ENCODE measurements at regions not wholly inside any gene's neighbourhood (a gene's known extent, or its start where the extent isn't known, plus 50 kb on each side); places are given as distances from the start of the nearest gene placed in this dataset.
"Not testable (repeated sequence)": the region's sequence is repeated elsewhere in the genome, so short reads cannot be mapped to it uniquely, and the experiment has no call there.

DNA sequence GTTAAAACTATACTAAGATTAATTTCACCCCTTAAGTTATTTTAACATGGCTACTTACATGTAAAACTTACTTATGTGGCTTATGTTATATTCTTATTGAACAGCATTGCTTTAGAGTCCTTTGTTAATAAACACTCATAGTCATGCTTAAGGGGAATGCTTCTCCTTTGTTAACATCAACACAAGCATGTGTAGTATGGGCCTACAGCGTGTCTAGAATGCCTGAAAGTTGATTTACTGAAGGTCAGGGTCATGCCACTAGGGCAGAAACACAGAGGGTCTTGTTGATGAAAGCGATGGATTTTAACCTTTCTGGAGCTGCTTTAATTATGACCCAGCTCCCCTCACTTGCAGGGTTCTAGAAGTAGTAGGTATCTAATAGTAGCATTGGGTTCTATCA is 159.8 kb upstream of the DLX2 start:
- no peaks in the 10 kb centered on the region for H4K20me1 ChIP-seq (ENCODE audit: control insufficient read depth, insufficient read depth, low read depth, low read length)

GRCh38 chr2:172264820-172265219 is 162.1 kb upstream of the DLX2 start:
- not testable (repeated sequence) for H3K4me2 ChIP-seq (ENCODE audit: low read length); H3K36me3 ChIP-seq (ENCODE audit: control insufficient read depth, low read length); H3K27me3 ChIP-seq (ENCODE audit: control insufficient read depth, low read length); H3K79me2 ChIP-seq (ENCODE audit: control insufficient read depth, low read length); H3K4me3 ChIP-seq (ENCODE audit: low read length); H3K27ac ChIP-seq (ENCODE audit: low read depth, low read length); H4K20me1 ChIP-seq (ENCODE audit: control insufficient read depth, insufficient read depth, low read depth, low read length); H3K9me2 ChIP-seq (replicated peaks; ENCODE audit: control insufficient read depth, low read length); H3F3A ChIP-seq (ENCODE audit: control insufficient read depth, insufficient read depth); H3K9me3 ChIP-seq (ENCODE audit: control insufficient read depth, insufficient read depth, low read length); H3K4me1 ChIP-seq (ENCODE audit: control insufficient read depth, low read length)

More for the DNA sequence above, 159.8 kb upstream of the DLX2 start:
- H3K27ac ChIP-seq (ENCODE audit: low read depth, low read length): no peak overlapping the region
- no peak for TF ChIP-seq CTCF (IDR thresholded peaks at IDR 0.05; ENCODE audit: low read depth, low read length, poor library complexity, severe bottlenecking)
- no peak for TF ChIP-seq EZH2phosphoT487 (IDR thresholded peaks at IDR 0.05; ENCODE audit: borderline replicate concordance, low read length)
- H3K27me3 ChIP-seq (ENCODE audit: control insufficient read depth, low read length): 0 out of 2 replicates have a peak, but pooled peaks cover 7% of the 10 kb centered on the region
- H3K9me2 ChIP-seq (replicated peaks; ENCODE audit: control insufficient read depth, low read length): no peaks in the 10 kb centered on the region
- no peaks in the 10 kb centered on the region for H3K9me3 ChIP-seq (ENCODE audit: control insufficient read depth, insufficient read depth, low read length)
- H3F3A ChIP-seq (ENCODE audit: control insufficient read depth, insufficient read depth): no peaks in the 10 kb centered on the region
- no peaks in the 10 kb centered on the region for H3K79me2 ChIP-seq (ENCODE audit: control insufficient read depth, low read length)
- H3K36me3 ChIP-seq (ENCODE audit: control insufficient read depth, low read length): no peaks in the 10 kb centered on the region
- H3K4me1 ChIP-seq (ENCODE audit: control insufficient read depth, low read length): no peaks in the 10 kb centered on the region
- H3K4me2 ChIP-seq (ENCODE audit: low read length): no peak overlapping the region
- H3K4me3 ChIP-seq (ENCODE audit: low read length): no peak overlapping the region

DNA sequence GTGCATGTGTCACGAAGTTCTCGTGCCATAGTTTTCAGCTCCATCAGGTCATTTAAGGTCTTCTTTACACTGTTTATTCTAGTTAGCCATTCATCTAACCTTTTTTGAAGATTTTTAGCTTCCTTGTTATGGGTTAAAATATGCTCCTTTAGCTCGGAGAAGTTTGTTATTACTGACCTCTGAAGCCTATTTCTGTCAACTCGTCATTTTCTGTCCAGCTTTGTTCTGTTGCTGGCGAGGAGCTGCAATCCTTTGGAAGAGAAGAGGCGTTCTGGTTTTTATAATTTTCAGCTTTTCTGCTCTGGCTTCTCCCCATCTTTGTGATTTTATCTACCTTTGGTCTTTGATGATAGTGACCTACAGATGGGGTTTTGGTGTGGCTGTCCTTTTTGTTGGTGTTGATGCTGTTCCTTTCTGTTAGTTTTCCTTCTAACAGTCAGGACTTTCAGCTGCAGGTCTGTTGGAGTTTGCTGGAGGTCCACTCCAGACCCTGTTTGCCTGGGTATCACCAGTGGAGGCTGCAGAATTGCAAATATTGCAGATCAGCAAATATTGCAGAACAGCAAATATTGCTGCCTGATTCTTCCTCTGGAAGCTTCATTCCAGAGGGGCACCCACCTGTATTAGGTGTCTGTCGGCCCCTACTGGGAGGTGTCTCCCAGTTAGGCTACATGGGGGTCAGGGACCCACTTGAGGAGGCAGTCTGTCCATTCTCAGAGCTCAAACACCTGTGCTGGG is 157.7 kb upstream of the ITGA6 start:
- H3K4me2 ChIP-seq (ENCODE audit: low read length); H3K9me3 ChIP-seq (ENCODE audit: control insufficient read depth, insufficient read depth, low read length); H3F3A ChIP-seq (ENCODE audit: control insufficient read depth, insufficient read depth); H4K20me1 ChIP-seq (ENCODE audit: control insufficient read depth, insufficient read depth, low read depth, low read length); H3K79me2 ChIP-seq (ENCODE audit: control insufficient read depth, low read length); H3K4me3 ChIP-seq (ENCODE audit: low read length); H3K36me3 ChIP-seq (ENCODE audit: control insufficient read depth, low read length); H3K27ac ChIP-seq (ENCODE audit: low read depth, low read length); H3K4me1 ChIP-seq (ENCODE audit: control insufficient read depth, low read length); H3K27me3 ChIP-seq (ENCODE audit: control insufficient read depth, low read length); H3K9me2 ChIP-seq (replicated peaks; ENCODE audit: control insufficient read depth, low read length): not testable (repeated sequence)

GRCh38 chr2:172270278-172271079 is 156.9 kb upstream of the ITGA6 start:
- H3K36me3 ChIP-seq (ENCODE audit: control insufficient read depth, low read length): no peaks in the 10 kb centered on the region
- no peaks in the 10 kb centered on the region; the same call in 1 of the 2 replicates for H3K9me3 ChIP-seq (ENCODE audit: control insufficient read depth, insufficient read depth, low read length)
- no peaks in the 10 kb centered on the region for H4K20me1 ChIP-seq (ENCODE audit: control insufficient read depth, insufficient read depth, low read depth, low read length)
- H3K9me2 ChIP-seq (replicated peaks; ENCODE audit: control insufficient read depth, low read length): no peaks in the 10 kb centered on the region
- H3K27ac ChIP-seq (ENCODE audit: low read depth, low read length): no peak overlapping the region
- no peak for TF ChIP-seq CTCF (IDR thresholded peaks at IDR 0.05; ENCODE audit: low read depth, low read length, poor library complexity, severe bottlenecking)
- no peak for TF ChIP-seq EZH2phosphoT487 (IDR thresholded peaks at IDR 0.05; ENCODE audit: borderline replicate concordance, low read length)
- H3K4me3 ChIP-seq (ENCODE audit: low read length): no peak overlapping the region
- H3K4me1 ChIP-seq (ENCODE audit: control insufficient read depth, low read length): peaks cover 4% of the 10 kb centered on the region
- H3F3A ChIP-seq (ENCODE audit: control insufficient read depth, insufficient read depth): no peaks in the 10 kb centered on the region
- no peak overlapping the region for H3K4me2 ChIP-seq (ENCODE audit: low read length)
- H3K27me3 ChIP-seq (ENCODE audit: control insufficient read depth, low read length): peaks cover 4% of the 10 kb centered on the region; the same call in 1 of the 2 replicates
- H3K79me2 ChIP-seq (ENCODE audit: control insufficient read depth, low read length): no peaks in the 10 kb centered on the region
